Progenitor cell of endocrine pancreas (in vitro differentiated cells): ENCODE measurements at regions not wholly inside any gene's neighbourhood (a gene's known extent, or its start where the extent isn't known, plus 50 kb on each side); places are given as distances from the start of the nearest gene placed in this dataset.

Experiments
- DNase-seq: peaks from one replicate; pipeline ENCODE4 v3.0.0; 2021; ENCODE audit warnings: low spot score; ENCODE audit not compliant: unreplicated experiment
- H3K27ac Mint-ChIP-seq: 2 replicates; pipeline ENCODE4 v1.8.0; 2021; ENCODE audit warnings: mild to moderate bottlenecking, moderate library complexity, mixed read lengths
- H3K27me3 Mint-ChIP-seq: 2 replicates; pipeline ENCODE4 v1.8.0; 2021; ENCODE audit warnings: mixed read lengths
- H3K36me3 Mint-ChIP-seq: 2 replicates; pipeline ENCODE4 v1.8.0; 2022; ENCODE audit warnings: mixed read lengths; ENCODE audit not compliant: insufficient read depth
- H3K4me1 Mint-ChIP-seq: 2 replicates; pipeline ENCODE4 v1.8.0; 2021; ENCODE audit warnings: low read depth, mixed read lengths
- H3K4me3 Mint-ChIP-seq: 2 replicates; pipeline ENCODE4 v1.8.0; 2021; ENCODE audit warnings: low read depth, mild to moderate bottlenecking, moderate library complexity, mixed read lengths
- H3K9me3 Mint-ChIP-seq: 2 replicates; pipeline ENCODE4 v1.8.0; 2021; ENCODE audit warnings: low read depth, mixed read lengths
- CTCF ChIP-seq: fragments of 200-600 bp; sonication (generic); IDR thresholded peaks from one replicate; pipeline ENCODE4 v1.5.0; 2021; ENCODE audit warnings: antibody characterized with exemption, mild to moderate bottlenecking; ENCODE audit not compliant: unreplicated experiment

- Mint-ChIP-seq H3K9me3 (no peaks in the 10 kb centered on the region), H3K27ac (no peak overlapping the region), H3K4me3 (no peak overlapping the region), H3K4me1 (peaks cover 19% of the 10 kb centered on the region), H3K27me3 (no peaks in the 10 kb centered on the region), H3K36me3 (no peaks in the 10 kb centered on the region)
- no peak for DNase-seq
- TF ChIP-seq CTCF = no peak
Measured at GRCh38 chr11:28636033-28636432, 527.8 kb downstream of the METTL15 start.

- no peak for TF ChIP-seq CTCF
- Mint-ChIP-seq H3K4me3 (no peak overlapping the region), H3K27me3 (no peaks in the 10 kb centered on the region), H3K36me3 (no peaks in the 10 kb centered on the region), H3K9me3 (no peaks in the 10 kb centered on the region), H3K27ac (no peak overlapping the region), H3K4me1 (peaks cover 19% of the 10 kb centered on the region)
- no peak for DNase-seq
Measured at GRCh38 chr11:28632338-28632737, 524.1 kb downstream of the METTL15 start.

- no peaks in the 10 kb centered on the region for H3K9me3 Mint-ChIP-seq
- no peak overlapping the region for H3K27ac Mint-ChIP-seq
- H3K27me3 Mint-ChIP-seq = no peaks in the 10 kb centered on the region
- no peaks in the 10 kb centered on the region for H3K36me3 Mint-ChIP-seq
- DNase-seq = no peak
- TF ChIP-seq CTCF = no peak
- no peak overlapping the region for H3K4me3 Mint-ChIP-seq
- H3K4me1 Mint-ChIP-seq = peaks cover 19% of the 10 kb centered on the region
Measured at GRCh38 chr11:28631148-28631547, 523.0 kb downstream of the METTL15 start.

- no peak for DNase-seq
- no peaks in the 10 kb centered on the region for H3K27me3 Mint-ChIP-seq
- no peak overlapping the region for H3K27ac Mint-ChIP-seq
- H3K4me1 Mint-ChIP-seq = peaks cover 4% of the 10 kb centered on the region
- no peak for TF ChIP-seq CTCF
- no peak overlapping the region for H3K4me3 Mint-ChIP-seq
- H3K36me3 Mint-ChIP-seq = no peaks in the 10 kb centered on the region
- peaks cover 2% of the 10 kb centered on the region for H3K9me3 Mint-ChIP-seq
Measured at GRCh38 chr11:28629235-28629634, 521.0 kb downstream of the METTL15 start.

GRCh38 chr11:28628412-28628811 lies 520.2 kb downstream of the METTL15 start:
- Mint-ChIP-seq H3K36me3 (no peaks in the 10 kb centered on the region), H3K27me3 (no peaks in the 10 kb centered on the region)

More at GRCh38 chr11:28628412-28628811, 520.2 kb downstream of the METTL15 start:
- Mint-ChIP-seq H3K27ac (no peak overlapping the region), H3K4me1 (no peaks in the 10 kb centered on the region), H3K9me3 (peaks cover 2% of the 10 kb centered on the region), H3K4me3 (no peak overlapping the region)
- no peak for DNase-seq
- no peak for TF ChIP-seq CTCF
